ENCODE measurements at regions not wholly inside any gene's neighbourhood (a gene's known extent, or its start where the extent isn't known, plus 50 kb on each side); places are given as distances from the start of the nearest gene placed in this dataset.

GRCh38 chr18:76741346-76741745 lies 81.0 kb upstream of the ZNF236 start:
- TF ChIP-seq ZFX (IDR thresholded peaks at IDR 0.05; ENCODE audit: borderline replicate concordance), result no peak
- TF ChIP-seq, protein P1, sequence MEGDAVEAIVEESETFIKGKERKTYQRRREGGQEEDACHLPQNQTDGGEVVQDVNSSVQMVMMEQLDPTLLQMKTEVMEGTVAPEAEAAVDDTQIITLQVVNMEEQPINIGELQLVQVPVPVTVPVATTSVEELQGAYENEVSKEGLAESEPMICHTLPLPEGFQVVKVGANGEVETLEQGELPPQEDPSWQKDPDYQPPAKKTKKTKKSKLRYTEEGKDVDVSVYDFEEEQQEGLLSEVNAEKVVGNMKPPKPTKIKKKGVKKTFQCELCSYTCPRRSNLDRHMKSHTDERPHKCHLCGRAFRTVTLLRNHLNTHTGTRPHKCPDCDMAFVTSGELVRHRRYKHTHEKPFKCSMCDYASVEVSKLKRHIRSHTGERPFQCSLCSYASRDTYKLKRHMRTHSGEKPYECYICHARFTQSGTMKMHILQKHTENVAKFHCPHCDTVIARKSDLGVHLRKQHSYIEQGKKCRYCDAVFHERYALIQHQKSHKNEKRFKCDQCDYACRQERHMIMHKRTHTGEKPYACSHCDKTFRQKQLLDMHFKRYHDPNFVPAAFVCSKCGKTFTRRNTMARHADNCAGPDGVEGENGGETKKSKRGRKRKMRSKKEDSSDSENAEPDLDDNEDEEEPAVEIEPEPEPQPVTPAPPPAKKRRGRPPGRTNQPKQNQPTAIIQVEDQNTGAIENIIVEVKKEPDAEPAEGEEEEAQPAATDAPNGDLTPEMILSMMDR (IDR thresholded peaks at IDR 0.05), result no peak
- no peak overlapping the region for H3K27ac ChIP-seq

DNA sequence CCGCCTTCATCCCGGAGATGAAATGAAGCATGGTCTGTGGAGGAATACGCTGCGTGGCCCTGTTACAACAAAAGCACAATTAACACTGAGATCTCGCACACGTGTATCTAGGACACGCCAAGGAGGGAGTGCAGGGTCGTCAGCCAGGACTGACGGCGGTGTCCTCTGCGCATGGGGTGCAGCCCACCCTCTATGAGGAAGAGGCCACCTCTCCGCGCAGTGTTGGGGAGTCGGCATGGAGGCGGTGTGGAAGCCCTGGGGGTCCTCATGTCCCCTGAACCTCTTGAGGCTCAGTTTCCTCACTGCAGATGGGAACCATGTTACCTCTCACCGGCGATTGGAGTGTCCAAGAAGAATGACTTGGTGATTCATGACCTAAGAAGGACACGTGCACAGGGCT lies 86.0 kb upstream of the ZNF236 start:
- no peak overlapping the region for H3K27ac ChIP-seq
- TF ChIP-seq, protein P1 (IDR thresholded peaks at IDR 0.05), result no peak
- TF ChIP-seq ZFX (IDR thresholded peaks at IDR 0.05; ENCODE audit: borderline replicate concordance), result no peak

GRCh38 chr18:76730901-76731300 lies 91.5 kb upstream of the ZNF236 start:
- no peak overlapping the region for H3K27ac ChIP-seq
- TF ChIP-seq ZFX (IDR thresholded peaks at IDR 0.05; ENCODE audit: borderline replicate concordance), result no peak
- TF ChIP-seq, protein P1 (IDR thresholded peaks at IDR 0.05), result no peak

GRCh38 chr18:76727589-76727988 lies 94.8 kb upstream of the ZNF236 start:
- H3K27ac ChIP-seq, result no peak overlapping the region
- TF ChIP-seq, protein P1 (IDR thresholded peaks at IDR 0.05), result no peak
- no peak for TF ChIP-seq ZFX (IDR thresholded peaks at IDR 0.05; ENCODE audit: borderline replicate concordance)

GRCh38 chr18:76725445-76725844 lies 96.9 kb upstream of the ZNF236 start:
- TF ChIP-seq, protein P1 (IDR thresholded peaks at IDR 0.05), result no peak
- no peak for TF ChIP-seq ZFX (IDR thresholded peaks at IDR 0.05; ENCODE audit: borderline replicate concordance)
- no peak overlapping the region for H3K27ac ChIP-seq

GRCh38 chr18:76722224-76723061 lies 99.9 kb upstream of the ZNF236 start:
- TF ChIP-seq ZFX (IDR thresholded peaks at IDR 0.05; ENCODE audit: borderline replicate concordance), result no peak
- TF ChIP-seq, protein P1 (IDR thresholded peaks at IDR 0.05), result no peak
- H3K27ac ChIP-seq, result no peak overlapping the region

DNA sequence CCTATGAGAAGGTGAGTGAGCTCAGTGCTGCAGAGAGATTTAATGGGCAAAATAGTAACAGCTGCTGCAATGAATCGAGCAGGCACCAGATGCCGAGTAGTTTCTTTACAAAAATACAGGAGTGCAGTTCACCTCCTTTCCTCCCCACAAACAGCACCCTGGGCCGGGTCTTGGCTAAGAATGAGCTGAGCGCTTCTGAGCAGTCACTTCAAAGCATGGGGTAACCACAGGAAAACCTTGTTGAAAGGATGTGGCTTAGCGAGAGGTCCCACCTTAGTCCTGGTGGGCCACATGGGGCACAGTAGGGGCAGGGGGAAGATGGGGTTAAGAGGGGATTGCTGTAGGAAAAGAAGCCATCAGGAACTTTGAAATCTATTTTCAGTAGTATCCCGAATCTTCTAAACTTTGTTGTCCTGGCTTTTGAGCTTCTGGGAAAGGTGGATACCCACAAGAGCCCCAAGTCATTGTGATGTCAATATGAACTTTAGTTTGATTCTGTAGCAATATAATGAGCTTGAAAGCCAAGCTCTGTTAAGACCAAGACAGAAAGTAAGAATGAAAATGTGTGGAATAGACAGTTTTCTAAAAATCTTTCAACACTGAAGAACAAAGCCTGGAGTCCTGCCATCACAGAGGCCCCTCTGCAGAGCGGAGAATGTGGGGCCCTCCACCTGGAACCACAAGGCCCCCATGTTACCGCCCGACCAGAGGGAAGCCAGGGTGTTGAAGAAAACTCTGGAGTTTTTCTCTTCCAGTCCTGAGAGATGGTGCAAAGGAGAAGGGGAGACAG lies 101.0 kb upstream of the ZNF236 start:
- no peak overlapping the region for H3K27ac ChIP-seq
- TF ChIP-seq, protein P1 (IDR thresholded peaks at IDR 0.05), result no peak
- no peak for TF ChIP-seq ZFX (IDR thresholded peaks at IDR 0.05; ENCODE audit: borderline replicate concordance)
